H1 (cell line): ENCODE measurements at regions not wholly inside any gene's neighbourhood (a gene's known extent, or its start where the extent isn't known, plus 50 kb on each side); places are given as distances from the start of the nearest gene placed in this dataset.

ENCODE experiments used
- ASH2L ChIP-seq: fragments of 200-600, 300-600 bp; sonication (generic); IDR thresholded peaks from one replicate; pipeline ENCODE4 v1.7.1; 2017; ENCODE audit warnings: low read length
- CREB1 ChIP-seq: IDR thresholded peaks from 2 replicates; pipeline ENCODE4 v1.6.1; 2012; ENCODE audit warnings: inconsistent platforms

- TF ChIP-seq CREB1 (no peak), ASH2L (no peak)
Measured at GRCh38 chr3:135558906-135559305, 406.6 kb upstream of the PPP2R3A start (continued).
